BJ (cell line): ENCODE measurements at regions not wholly inside any gene's neighbourhood (a gene's known extent, or its start where the extent isn't known, plus 50 kb on each side); places are given as distances from the start of the nearest gene placed in this dataset.
A peak's percentile ranks its signal among the peaks of the same experiment; 100 is the strongest.

Experiments
- CTCF ChIA-PET: fragments of 350-600 bp; formaldehyde crosslinking; extraction: SDS; loops from one replicate; lab custom pipeline; 2021; ENCODE audit warnings: antibody characterized with exemption, inconsistent platforms; lab: Yijun Ruan, JAX
- POLR2A ChIA-PET: fragments of 300-600 bp; sonication (Branson Sonifier 250); formaldehyde crosslinking; extraction: SDS; loops from one replicate; lab custom pipeline; 2021; ENCODE audit warnings: antibody characterized with exemption; lab: Charles Lee
- DNase-seq: peaks from one replicate; pipeline ENCODE4 v3.0.0-alpha.2; 2011; ENCODE audit warnings: low read depth
- H3K27me3 ChIP-seq: 2 replicates; pipeline ENCODE4 v1.6.0; 2011; ENCODE audit warnings: low read length; ENCODE audit not compliant: control insufficient read depth, insufficient read depth
- H3K36me3 ChIP-seq: 2 replicates; pipeline ENCODE4 v1.5.1; 2011; ENCODE audit warnings: low read length; ENCODE audit not compliant: control insufficient read depth, insufficient read depth
- H3K4me3 ChIP-seq: 2 replicates; pipeline ENCODE4 v1.5.1; 2011; ENCODE audit warnings: low read depth, mild to moderate bottlenecking, control low read depth, low read length
- CTCF ChIP-seq: IDR thresholded peaks from 2 replicates; pipeline ENCODE4 v1.5.1; 2011; ENCODE audit warnings: low read depth, mild to moderate bottlenecking, control low read depth, inconsistent platforms, low read length, moderate library complexity; ENCODE audit not compliant: insufficient read depth

- Histone ChIP-seq H3K27me3 (no peaks in the 10 kb centered on the region), H3K36me3 (no peaks in the 10 kb centered on the region), H3K4me3 (no peak overlapping the region)
- POLR2A ChIA-PET = no interaction called here
- peak; percentile 24 for DNase-seq
- TF ChIP-seq CTCF = no peak
- CTCF ChIA-PET = interaction anchor here (1.1 to 1.6 kb wide), 2 partner anchors 10 to 34 kb away, joined by 3 to 4 read pairs; no protein-coding TSS in a partner anchor
Observed at GRCh38 chr21:16047904-16048303, 318.1 kb downstream of the USP25 start.

- TF ChIP-seq CTCF = no peak
- Histone ChIP-seq H3K36me3 (no peaks in the 10 kb centered on the region), H3K4me3 (no peak overlapping the region), H3K27me3 (no peaks in the 10 kb centered on the region)
- DNase-seq = no peak
- ChIA-PET CTCF (no interaction called here), POLR2A (no interaction called here)
Observed at GRCh38 chr21:16055014-16055413, 325.2 kb downstream of the USP25 start.

- POLR2A ChIA-PET = interaction anchor here (0.5 kb wide), 1 partner anchor 91 kb away, joined by 4 read pairs; no protein-coding TSS in a partner anchor
- Histone ChIP-seq H3K27me3 (no peaks in the 10 kb centered on the region), H3K4me3 (no peak overlapping the region), H3K36me3 (no peaks in the 10 kb centered on the region)
- DNase-seq = no peak
- CTCF ChIA-PET = no interaction called here
- no peak for TF ChIP-seq CTCF
Observed at GRCh38 chr21:16058896-16059295, 329.1 kb downstream of the USP25 start.

- no peak for DNase-seq
- TF ChIP-seq CTCF = no peak
- Histone ChIP-seq H3K36me3 (no peaks in the 10 kb centered on the region), H3K4me3 (no peak overlapping the region), H3K27me3 (no peaks in the 10 kb centered on the region)
- POLR2A ChIA-PET = no interaction called here
- CTCF ChIA-PET = no interaction called here
Observed at GRCh38 chr21:16059981-16060380, 330.2 kb downstream of the USP25 start.

GRCh38 chr21:16061194-16061593 is 331.4 kb downstream of the USP25 start:
- no peak overlapping the region for H3K4me3 ChIP-seq
- no peaks in the 10 kb centered on the region for H3K27me3 ChIP-seq
- no peak for DNase-seq
- H3K36me3 ChIP-seq = no peaks in the 10 kb centered on the region
- TF ChIP-seq CTCF = no peak
- CTCF ChIA-PET = interaction anchor here (2.0 kb wide), 1 partner anchor 11 kb away, joined by 4 read pairs; no protein-coding TSS in a partner anchor
- POLR2A ChIA-PET = no interaction called here
